ENCODE measurements at regions not wholly inside any gene's neighbourhood (a gene's known extent, or its start where the extent isn't known, plus 50 kb on each side); places are given as distances from the start of the nearest gene placed in this dataset.

DNA sequence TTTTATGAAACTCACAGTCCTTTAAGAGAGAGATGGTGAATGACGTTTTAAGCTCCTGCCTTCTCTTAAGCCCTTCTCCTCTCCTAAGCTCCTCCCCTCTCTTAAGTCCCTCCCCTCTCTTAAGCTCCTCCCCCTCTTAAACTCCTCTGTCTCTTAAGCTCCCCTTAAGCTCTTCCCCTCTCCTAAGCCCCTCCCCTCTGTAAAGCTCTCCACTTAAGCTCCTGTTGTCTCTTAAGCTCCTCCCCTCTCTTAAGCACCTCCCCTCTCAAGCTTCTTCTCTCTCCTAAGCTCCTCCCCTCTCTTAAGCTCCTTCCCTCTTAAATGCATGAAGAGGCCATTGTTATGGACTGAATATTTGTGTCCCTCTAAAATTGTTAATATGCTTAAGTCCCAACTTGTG is 1180.6 kb upstream of the AUTS2 start:
- intact Hi-C loops (cut with DNase I) = no loop called here
- DNase-seq (no peak), ATAC-seq (no peak)
- Histone ChIP-seq H3K4me1 (no peaks in the 10 kb centered on the region), H3K4me3 (no peak overlapping the region), H3K27ac (no peak overlapping the region), H3K9me3 (peaks cover 0 to 28% of the 10 kb centered on the region in 2 donors), H3K36me3 (no peaks in the 10 kb centered on the region), H3K27me3 (no peaks in the 10 kb centered on the region)
- TF ChIP-seq, protein P1, sequence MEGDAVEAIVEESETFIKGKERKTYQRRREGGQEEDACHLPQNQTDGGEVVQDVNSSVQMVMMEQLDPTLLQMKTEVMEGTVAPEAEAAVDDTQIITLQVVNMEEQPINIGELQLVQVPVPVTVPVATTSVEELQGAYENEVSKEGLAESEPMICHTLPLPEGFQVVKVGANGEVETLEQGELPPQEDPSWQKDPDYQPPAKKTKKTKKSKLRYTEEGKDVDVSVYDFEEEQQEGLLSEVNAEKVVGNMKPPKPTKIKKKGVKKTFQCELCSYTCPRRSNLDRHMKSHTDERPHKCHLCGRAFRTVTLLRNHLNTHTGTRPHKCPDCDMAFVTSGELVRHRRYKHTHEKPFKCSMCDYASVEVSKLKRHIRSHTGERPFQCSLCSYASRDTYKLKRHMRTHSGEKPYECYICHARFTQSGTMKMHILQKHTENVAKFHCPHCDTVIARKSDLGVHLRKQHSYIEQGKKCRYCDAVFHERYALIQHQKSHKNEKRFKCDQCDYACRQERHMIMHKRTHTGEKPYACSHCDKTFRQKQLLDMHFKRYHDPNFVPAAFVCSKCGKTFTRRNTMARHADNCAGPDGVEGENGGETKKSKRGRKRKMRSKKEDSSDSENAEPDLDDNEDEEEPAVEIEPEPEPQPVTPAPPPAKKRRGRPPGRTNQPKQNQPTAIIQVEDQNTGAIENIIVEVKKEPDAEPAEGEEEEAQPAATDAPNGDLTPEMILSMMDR (IDR thresholded peaks at IDR 0.05) = no peak

DNA sequence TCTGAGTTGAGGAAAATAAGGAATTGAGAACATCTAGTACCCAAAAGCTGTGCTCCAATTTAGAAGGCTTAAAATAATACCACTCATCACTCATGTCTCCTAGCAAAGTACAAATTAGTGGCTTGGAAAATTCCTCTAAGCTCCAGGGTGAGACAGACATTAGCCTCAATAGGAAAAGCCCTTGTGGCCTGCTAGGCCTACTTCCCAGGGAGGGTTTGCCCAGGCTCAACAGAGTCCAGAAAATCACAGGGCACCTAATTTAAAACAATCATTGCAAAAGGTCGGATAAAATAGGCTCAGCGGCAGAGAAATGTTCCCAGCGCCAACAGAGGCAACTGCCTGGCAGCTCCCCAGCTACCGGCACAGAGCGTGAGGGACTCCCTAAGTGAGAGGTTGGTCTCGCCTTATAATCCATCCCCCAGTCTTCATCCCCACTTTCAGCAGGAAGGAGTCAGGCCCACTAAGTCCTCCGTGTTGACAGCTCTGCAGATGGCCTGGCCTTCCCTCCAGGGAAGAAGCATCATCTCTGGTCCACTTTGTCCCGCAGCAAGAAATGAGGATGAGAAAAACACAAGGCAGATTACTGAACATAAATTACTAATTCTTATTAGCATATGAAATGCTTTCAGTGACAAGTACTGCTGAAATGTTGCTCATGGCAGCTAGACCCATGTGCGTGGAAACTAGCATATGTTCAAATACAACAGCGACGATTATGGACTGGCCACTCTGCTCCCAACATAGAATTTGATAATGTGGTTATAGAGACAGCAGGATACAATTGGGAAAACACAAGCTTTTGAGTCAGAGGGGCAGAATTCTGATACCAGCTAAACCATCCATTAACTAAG is 1177.7 kb upstream of the AUTS2 start:
- Histone ChIP-seq H3K27ac (no peak overlapping the region), H3K4me3 (no peak overlapping the region), H3K4me1 (no peaks in the 10 kb centered on the region), H3K36me3 (no peaks in the 10 kb centered on the region), H3K27me3 (no peaks in the 10 kb centered on the region), H3K9me3 (peaks cover 0 to 19% of the 10 kb centered on the region in 2 donors)
- no peak for DNase-seq
- TF ChIP-seq, protein P1 (IDR thresholded peaks at IDR 0.05) = no peak
- intact Hi-C loops (cut with DNase I) = no loop called here
- ATAC-seq = no peak

DNA sequence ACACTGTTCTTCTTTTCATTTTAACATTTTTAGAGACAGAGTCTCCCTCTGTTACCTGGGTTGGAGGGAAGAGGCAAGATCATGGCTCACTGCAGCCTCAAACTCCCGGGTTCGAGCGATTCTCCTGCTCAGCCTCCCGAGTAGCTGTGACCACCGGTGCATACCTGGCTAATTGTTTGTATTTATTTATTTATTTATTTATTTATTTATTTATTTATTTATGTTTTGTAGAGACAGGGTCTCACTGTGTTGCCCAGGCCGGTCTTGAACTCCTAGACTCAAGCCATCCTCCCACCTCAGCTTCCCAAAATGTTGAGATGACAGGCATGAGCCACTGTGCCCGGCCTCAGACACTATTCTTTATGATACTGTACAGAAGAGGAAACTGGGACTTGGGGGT is 1176.6 kb upstream of the AUTS2 start:
- DNase-seq (no peak), ATAC-seq (no peak)
- Histone ChIP-seq H3K9me3 (peaks cover 0 to 11% of the 10 kb centered on the region in 2 donors), H3K27ac (no peak overlapping the region), H3K27me3 (no peaks in the 10 kb centered on the region), H3K36me3 (no peaks in the 10 kb centered on the region), H3K4me1 (no peaks in the 10 kb centered on the region), H3K4me3 (no peak overlapping the region)
- TF ChIP-seq, protein P1 (IDR thresholded peaks at IDR 0.05) = no peak
- intact Hi-C loops (cut with DNase I) = no loop called here

DNA sequence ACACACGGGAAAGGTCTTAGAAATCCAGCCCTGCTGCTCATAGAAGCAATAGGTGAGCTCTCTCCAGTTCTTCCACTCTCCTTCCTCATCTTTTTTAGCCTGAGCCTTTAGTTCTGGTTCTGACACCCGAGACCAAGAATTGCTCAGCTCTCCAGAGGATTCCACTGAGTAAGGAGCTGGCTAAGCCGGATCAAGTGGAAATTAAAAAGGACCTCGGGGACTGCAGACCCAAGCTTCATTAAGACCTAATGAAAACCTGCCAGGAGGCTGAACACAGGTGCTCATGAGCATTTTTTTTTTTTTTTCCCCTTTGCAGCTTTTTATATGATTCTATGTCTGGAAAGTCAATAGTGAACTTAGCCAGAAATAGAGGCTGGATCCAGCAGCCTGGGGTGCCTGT is 1176.0 kb upstream of the AUTS2 start:
- TF ChIP-seq, protein P1 (IDR thresholded peaks at IDR 0.05) = no peak

DNA sequence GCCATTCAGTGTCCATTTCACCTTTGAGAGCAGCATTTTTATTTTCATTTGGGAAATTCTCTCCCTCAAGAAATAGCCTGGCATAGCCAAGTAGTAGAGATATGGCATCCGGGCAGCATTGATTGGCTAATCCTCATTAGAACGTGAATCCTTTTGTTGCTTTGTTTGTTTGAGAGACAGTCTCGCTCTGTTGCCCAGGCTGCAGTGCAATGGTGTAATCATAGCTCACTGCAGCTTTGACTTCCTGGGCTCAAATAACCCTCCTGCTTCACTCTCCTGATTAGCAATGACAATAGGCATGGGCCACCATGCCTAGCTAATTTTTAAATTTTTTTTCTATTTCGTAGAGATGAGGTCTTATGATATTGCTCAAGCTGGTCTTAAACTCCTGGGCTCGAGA is 1174.9 kb upstream of the AUTS2 start:
- DNase-seq = no peak
- no peak for ATAC-seq
- Histone ChIP-seq H3K36me3 (no peaks in the 10 kb centered on the region), H3K4me3 (no peak overlapping the region), H3K27me3 (no peaks in the 10 kb centered on the region), H3K4me1 (no peaks in the 10 kb centered on the region), H3K27ac (no peak overlapping the region), H3K9me3 (peaks cover 0 to 9% of the 10 kb centered on the region in 2 donors)
- intact Hi-C loops (cut with DNase I) = no loop called here
- TF ChIP-seq, protein P1 (IDR thresholded peaks at IDR 0.05) = no peak

More for the DNA sequence above, 1176.0 kb upstream of the AUTS2 start:
- Histone ChIP-seq H3K27me3 (no peaks in the 10 kb centered on the region), H3K36me3 (no peaks in the 10 kb centered on the region), H3K27ac (no peak overlapping the region), H3K9me3 (peaks cover 0 to 11% of the 10 kb centered on the region in 2 donors), H3K4me1 (no peaks in the 10 kb centered on the region), H3K4me3 (no peak overlapping the region)
- DNase-seq (no peak), ATAC-seq (no peak)
- intact Hi-C loops (cut with DNase I) = no loop called here
